ENCODE measurements at regions not wholly inside any gene's neighbourhood (a gene's known extent, or its start where the extent isn't known, plus 50 kb on each side); places are given as distances from the start of the nearest gene placed in this dataset.
A peak's percentile ranks its signal among the peaks of the same experiment; 100 is the strongest.

DNA sequence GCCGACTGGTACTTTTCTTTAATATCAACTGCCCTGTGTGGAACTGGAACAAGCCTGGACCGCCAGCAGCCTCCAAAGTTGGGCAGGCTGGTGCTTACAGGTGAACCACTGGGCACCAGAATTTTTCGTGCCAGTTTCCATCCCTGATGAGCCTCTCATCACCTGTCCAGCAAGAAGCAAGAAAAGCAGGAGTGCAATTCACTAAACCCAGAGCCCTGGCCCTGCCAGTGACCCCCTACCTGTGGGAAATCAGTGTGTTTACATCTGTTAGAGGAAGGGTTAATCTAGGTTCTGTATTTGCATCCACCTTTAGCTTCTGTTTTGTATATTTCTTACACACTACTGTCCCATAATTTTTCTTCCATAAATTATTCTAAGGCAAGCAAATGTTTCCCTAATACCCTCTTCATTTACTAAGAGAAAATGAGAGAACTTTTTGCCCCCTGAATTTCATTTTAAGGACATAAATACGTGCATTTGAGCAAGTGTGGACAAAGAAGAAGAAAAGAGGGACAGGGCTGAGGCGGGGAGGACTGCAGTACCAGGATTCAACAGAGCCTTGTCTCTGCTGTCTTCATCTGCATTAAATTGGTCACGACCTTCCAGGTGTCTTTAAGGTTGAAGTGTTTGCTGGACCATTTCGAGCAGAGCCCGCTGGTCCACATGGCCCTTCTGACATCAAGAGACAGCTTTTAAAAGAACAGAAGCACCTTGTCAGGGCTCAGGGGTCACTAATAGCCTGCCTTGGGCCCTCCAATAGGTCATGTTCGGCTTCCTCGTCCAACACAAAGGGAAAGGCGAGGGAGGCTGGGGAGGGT, 763.1 kb downstream of the BCL11A start:
- DNase-seq = no peak
- ATAC-seq = no peak
- H3K27me3 ChIP-seq = no peaks in the 10 kb centered on the region
- H3K9me3 ChIP-seq = no peaks in the 10 kb centered on the region
- H3K4me3 ChIP-seq = no peak overlapping the region
- no peaks in the 10 kb centered on the region for H3K4me1 ChIP-seq
- H3K27ac ChIP-seq = no peak overlapping the region
- H3K36me3 ChIP-seq (replicated peaks in 1 of 2; ENCODE audit: insufficient read depth in 1 of 2, low read depth in 2 of 2) = no peaks in the 10 kb centered on the region
- 81 to 85% methylated on average over 11 of the region's 11 CpGs for WGBS, 2 donors
- no peak for TF ChIP-seq POLR2A (IDR thresholded peaks at IDR 0.05)
- TF ChIP-seq, protein P1, sequence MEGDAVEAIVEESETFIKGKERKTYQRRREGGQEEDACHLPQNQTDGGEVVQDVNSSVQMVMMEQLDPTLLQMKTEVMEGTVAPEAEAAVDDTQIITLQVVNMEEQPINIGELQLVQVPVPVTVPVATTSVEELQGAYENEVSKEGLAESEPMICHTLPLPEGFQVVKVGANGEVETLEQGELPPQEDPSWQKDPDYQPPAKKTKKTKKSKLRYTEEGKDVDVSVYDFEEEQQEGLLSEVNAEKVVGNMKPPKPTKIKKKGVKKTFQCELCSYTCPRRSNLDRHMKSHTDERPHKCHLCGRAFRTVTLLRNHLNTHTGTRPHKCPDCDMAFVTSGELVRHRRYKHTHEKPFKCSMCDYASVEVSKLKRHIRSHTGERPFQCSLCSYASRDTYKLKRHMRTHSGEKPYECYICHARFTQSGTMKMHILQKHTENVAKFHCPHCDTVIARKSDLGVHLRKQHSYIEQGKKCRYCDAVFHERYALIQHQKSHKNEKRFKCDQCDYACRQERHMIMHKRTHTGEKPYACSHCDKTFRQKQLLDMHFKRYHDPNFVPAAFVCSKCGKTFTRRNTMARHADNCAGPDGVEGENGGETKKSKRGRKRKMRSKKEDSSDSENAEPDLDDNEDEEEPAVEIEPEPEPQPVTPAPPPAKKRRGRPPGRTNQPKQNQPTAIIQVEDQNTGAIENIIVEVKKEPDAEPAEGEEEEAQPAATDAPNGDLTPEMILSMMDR (IDR thresholded peaks at IDR 0.05) = no peak
- intact Hi-C loops (cut with DNase I) = no loop called here

DNA sequence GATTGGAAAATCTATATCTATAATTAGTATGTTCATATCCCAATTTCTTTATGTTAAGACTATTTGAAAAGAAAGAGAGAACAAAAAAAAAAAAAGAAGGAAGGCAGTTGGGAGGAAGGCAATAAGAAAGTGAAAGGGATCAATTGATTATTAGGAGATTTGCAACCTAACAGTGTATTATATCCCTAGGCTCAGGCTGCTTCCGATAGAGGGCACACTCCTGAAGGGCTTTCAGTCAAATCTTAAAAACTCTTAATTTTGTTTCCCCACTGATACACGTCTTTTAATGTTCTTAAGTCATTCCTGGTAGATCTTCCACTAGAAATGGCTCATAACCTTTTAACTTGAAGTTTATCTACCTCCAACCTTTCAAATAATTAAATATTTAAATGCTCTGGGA, 763.9 kb downstream of the BCL11A start:
- Histone ChIP-seq H3K9me3 (no peaks in the 10 kb centered on the region), H3K36me3 (replicated peaks in 1 of 2; ENCODE audit: insufficient read depth in 1 of 2, low read depth in 2 of 2) (no peaks in the 10 kb centered on the region), H3K4me3 (no peak overlapping the region), H3K4me1 (no peaks in the 10 kb centered on the region), H3K27me3 (no peaks in the 10 kb centered on the region), H3K27ac (no peak overlapping the region)
- DNase-seq = peak in 2 of 4 donors; percentile 5 to 34
- intact Hi-C loops (cut with DNase I) = no loop called here
- TF ChIP-seq POLR2A (IDR thresholded peaks at IDR 0.05) = no peak
- TF ChIP-seq, protein P1 (IDR thresholded peaks at IDR 0.05) = peak in 6 of 7 experiments; percentile 8 to 45 (median 22)
- 42 to 43% methylated on average over 2 of the region's 2 CpGs for WGBS, 2 donors
- ATAC-seq = no peak

DNA sequence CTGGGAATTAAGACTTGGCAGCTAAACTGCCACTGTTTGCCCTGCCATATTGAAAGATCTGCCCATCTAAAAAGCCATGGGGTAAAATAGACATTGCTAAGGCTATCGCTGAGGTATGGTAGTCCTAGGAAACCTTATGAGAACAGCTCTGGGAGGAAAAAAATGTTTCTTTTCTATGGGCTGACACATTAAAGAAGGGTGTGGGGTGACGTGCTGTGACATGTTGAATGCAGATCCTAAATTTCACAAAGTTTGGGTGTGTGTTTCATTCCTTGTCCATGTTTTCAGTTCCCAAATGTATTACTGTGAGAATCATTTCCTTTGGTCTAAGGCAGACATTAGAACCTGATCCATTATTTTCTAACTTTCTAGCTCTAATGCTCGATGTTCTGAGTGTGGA, 766.4 kb downstream of the BCL11A start:
- 81 to 85% methylated on average over 3 of the region's 3 CpGs for WGBS, 2 donors
- TF ChIP-seq, protein P1 (IDR thresholded peaks at IDR 0.05) = no peak
- no peak for TF ChIP-seq POLR2A (IDR thresholded peaks at IDR 0.05)

DNA sequence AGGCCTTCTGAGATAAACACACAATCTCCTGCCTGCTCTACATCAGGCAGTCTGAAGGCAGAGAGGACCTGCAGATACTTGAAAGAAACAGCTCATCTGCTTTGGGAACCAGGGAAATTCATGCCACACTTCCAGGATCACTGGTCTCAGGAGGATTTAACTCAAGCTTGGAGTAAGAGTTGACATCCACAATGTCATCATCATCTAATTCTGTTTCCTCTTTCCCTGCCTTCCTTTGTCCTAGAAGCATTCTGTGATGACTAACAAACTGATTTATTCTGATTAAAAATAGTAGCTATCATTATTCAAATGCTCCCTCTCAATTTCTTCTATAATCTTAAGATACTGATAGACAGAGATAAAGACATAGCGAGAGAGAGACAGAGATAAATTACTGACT, 766.8 kb downstream of the BCL11A start:
- ATAC-seq (no peak), DNase-seq (no peak)
- WGBS, 2 donors = 62 to 68% methylated on average over 1 of the region's 1 CpG
- no peaks in the 10 kb centered on the region for H3K27me3 ChIP-seq
- intact Hi-C loops (cut with DNase I) = no loop called here
- no peak overlapping the region for H3K4me3 ChIP-seq
- H3K4me1 ChIP-seq = no peaks in the 10 kb centered on the region
- no peak overlapping the region for H3K27ac ChIP-seq
- no peaks in the 10 kb centered on the region for H3K36me3 ChIP-seq (replicated peaks in 1 of 2; ENCODE audit: insufficient read depth in 1 of 2, low read depth in 2 of 2)
- TF ChIP-seq, protein P1 (IDR thresholded peaks at IDR 0.05) = no peak
- no peak for TF ChIP-seq POLR2A (IDR thresholded peaks at IDR 0.05)
- H3K9me3 ChIP-seq = no peaks in the 10 kb centered on the region

More for the DNA sequence above, 766.4 kb downstream of the BCL11A start:
- H3K4me1 ChIP-seq = no peaks in the 10 kb centered on the region
- H3K27ac ChIP-seq = no peak overlapping the region
- no peaks in the 10 kb centered on the region for H3K36me3 ChIP-seq (replicated peaks in 1 of 2; ENCODE audit: insufficient read depth in 1 of 2, low read depth in 2 of 2)
- no peaks in the 10 kb centered on the region for H3K27me3 ChIP-seq
- ATAC-seq (no peak), DNase-seq (no peak)
- H3K9me3 ChIP-seq = no peaks in the 10 kb centered on the region
- intact Hi-C loops (cut with DNase I) = no loop called here
- no peak overlapping the region for H3K4me3 ChIP-seq

DNA sequence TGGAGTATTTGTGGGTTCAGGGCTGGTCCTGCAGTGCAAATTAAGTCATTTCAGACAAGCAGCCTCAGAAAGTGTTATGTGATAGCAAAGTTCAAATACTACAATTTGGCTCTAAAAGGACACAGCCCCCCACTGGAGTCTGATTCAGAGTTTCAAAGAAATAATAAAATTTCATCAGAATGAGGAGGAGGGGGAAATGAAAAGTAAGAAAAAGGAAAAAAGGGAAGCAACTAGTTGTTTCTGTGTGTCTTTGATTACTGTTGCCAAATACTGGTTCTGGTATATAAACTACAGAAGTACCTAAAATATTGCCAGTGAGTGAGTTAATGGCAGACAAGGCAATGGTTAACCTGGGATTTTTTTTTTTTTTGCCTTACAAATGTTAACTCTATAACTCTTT, 773.9 kb downstream of the BCL11A start:
- Histone ChIP-seq H3K27me3 (no peaks in the 10 kb centered on the region), H3K9me3 (no peaks in the 10 kb centered on the region), H3K27ac (no peak overlapping the region), H3K36me3 (replicated peaks in 1 of 2; ENCODE audit: insufficient read depth in 1 of 2, low read depth in 2 of 2) (no peaks in the 10 kb centered on the region), H3K4me3 (no peak overlapping the region), H3K4me1 (peaks cover 6% of the 10 kb centered on the region)
- ATAC-seq = no peak
- DNase-seq = no peak
- intact Hi-C loops (cut with DNase I) = no loop called here
- TF ChIP-seq, protein P1 (IDR thresholded peaks at IDR 0.05) = no peak
- no peak for TF ChIP-seq POLR2A (IDR thresholded peaks at IDR 0.05)
